Heart left ventricle (tissue), 16 donors: ENCODE measurements at regions not wholly inside any gene's neighbourhood (a gene's known extent, or its start where the extent isn't known, plus 50 kb on each side); places are given as distances from the start of the nearest gene placed in this dataset.

Experiments
- ATAC-seq, 4 donors: fragments of 200-7000 bp; cut with Tn5 transposase; one replicate each; pipeline ENCODE4 v1.9.1; 2020 to 2022; ENCODE audit warnings: moderate library complexity in 4 of 4, mild to moderate bottlenecking in 3 of 4, moderate number of reproducible peaks in 1 of 4
- DNase-seq, 5 donors: peaks; one replicate each; pipeline ENCODE4 v3.0.0-alpha.2; 2020
- H3K27ac ChIP-seq, 12 donors: fragments of 200-600 bp; sonication (generic) in 4 of 12; one replicate each; pipeline versions ENCODE4 v1.5.0 to v1.8.0; 2016 to 2022; ENCODE audit warnings: mild to moderate bottlenecking in 2 of 12
- H3K27me3 ChIP-seq, 9 donors: fragments of 200-600 bp; sonication (generic) in 2 of 9; one replicate each; pipeline versions ENCODE4 v1.5.1 to v1.8.0; 2016 to 2022; ENCODE audit warnings: mild to moderate bottlenecking in 3 of 9
- H3K36me3 ChIP-seq, 9 donors: fragments of 200-600 bp; sonication (generic) in 2 of 9; one replicate each; pipeline versions ENCODE4 v1.5.0 to v1.8.0; 2018 to 2022; ENCODE audit warnings: mild to moderate bottlenecking in 2 of 9
- H3K4me1 ChIP-seq, 12 donors: fragments of 200-600 bp; sonication (generic) in 4 of 12; one replicate each; pipeline versions ENCODE4 v1.5.0 to v1.8.0; 2016 to 2022; ENCODE audit warnings: mild to moderate bottlenecking in 3 of 12
- H3K4me3 ChIP-seq, 12 donors: fragments of 200-600 bp; sonication (generic) in 4 of 12; one replicate each; pipeline versions ENCODE4 v1.5.0 to v1.8.0; 2017 to 2022; ENCODE audit warnings: mild to moderate bottlenecking in 9 of 12, moderate library complexity in 4 of 12
- H3K9me3 ChIP-seq, 12 donors: fragments of 200-600 bp; sonication (generic) in 4 of 12; one replicate each; pipeline versions ENCODE4 v1.5.0 to v1.8.0; 2016 to 2022; ENCODE audit warnings: mild to moderate bottlenecking in 1 of 12
- POLR2A ChIP-seq, 2 donors: fragments of 450-650 bp; IDR thresholded peaks; one replicate each; pipeline ENCODE4 v1.6.1; 2017; ENCODE audit warnings: antibody characterized with exemption in 2 of 2, mild to moderate bottlenecking in 2 of 2, moderate library complexity in 2 of 2
- WGBS, 4 donors: extraction: QIAGEN DNeasy Blood & Tissue Kit in 2 of 4; methylation state at CpG; one replicate each; pipeline versions ENCODE4 v1.1.5 to v1.1.7; 2013 to 2018; 5-methylcytosine and 5-hydroxymethylcytosine counted together
- intact Hi-C, 10 donors: fragments of 100-400 bp; cut with DNase I; formaldehyde crosslinking; loops; one replicate each; pipeline versions ENCODE4 v1.11.1 to v1.14.2; 2022
- TF ChIP-seq, protein P1 (sequence below), 12 donors: fragments of 200-600 bp; sonication (generic) in 4 of 12; IDR thresholded peaks; one replicate each; pipeline versions ENCODE4 v1.5.0 to v1.8.0; 2018 to 2022; ENCODE audit warnings: antibody characterized with exemption in 12 of 12, mild to moderate bottlenecking in 5 of 12
- donor health status: ischemic (EF 13 %, LVEDD 7.1; RV severe dilation, severe dysfunction).
- donor health status: healthy with polysubstance abuse.
- donor health status: DM: no; HTN: yes; CAD: no.
- donor health status: DM: no; HTN: no; CAD: no.
- donor health status: ischemic (EF 25% LVEDD 6.9; RV normal size, moderate dysfunction).
- donor health status: ischemic (EF 25% LVEDD 5.7; RV mildly dilated, moderate dysfunction).
- donor health status: healthy.
- donor health status: DM: yes; HTN: yes; CAD: no.
- donor health status: ischemic (EF 35%, LVEDD 5.7; RV mildly dilated, moderate dysfunction).
- donor health status: nonischemic (EF 11% LVEDD 7.7; RV severe dilation, severe dysfunction).
- donor health status: DM: yes; HTN: yes; CAD: no.
- donor health status: PGD.
- donor health status: ischemic (EF 29% LVEDD 5.4; RV normal size, mild dysfunction).
- donor health status: nonischemic (EF 23%, LVEDD 6.1; RV moderate dilation, normal function).

DNA sequence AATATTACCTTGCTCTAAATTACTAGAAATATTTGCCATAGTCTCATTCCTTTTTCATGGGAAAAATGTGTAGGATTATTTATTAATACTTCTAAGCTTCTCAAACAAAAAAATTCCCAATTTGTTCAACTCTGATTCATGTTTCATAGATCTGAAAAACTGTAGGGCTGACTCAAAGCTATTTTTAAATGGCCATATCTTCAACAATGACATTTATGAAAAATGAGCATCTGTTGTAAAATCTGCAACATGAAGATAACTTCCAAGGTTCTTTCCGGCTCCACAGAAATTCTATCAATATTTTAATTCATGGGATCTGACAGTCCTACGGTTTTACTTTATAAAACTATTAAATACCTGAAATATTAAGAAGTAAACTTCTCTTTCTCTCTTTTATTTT, 192.7 kb upstream of the KCNJ16 start:
- Histone ChIP-seq H3K4me3 (no peak overlapping the region), H3K9me3 (peaks cover 0 to 3% (median 0%) of the 10 kb centered on the region in 12 donors), H3K27me3 (no peaks in the 10 kb centered on the region), H3K27ac (no peak overlapping the region), H3K36me3 (no peaks in the 10 kb centered on the region), H3K4me1 (peaks cover 0 to 3% (median 0%) of the 10 kb centered on the region in 12 donors)
- intact Hi-C loops: no loop called here
- 82 to 88% (median 87%) methylated on average over 2 of the region's 2 CpGs for WGBS, 4 donors
- DNase-seq (no peak), ATAC-seq (no peak)
- TF ChIP-seq, protein P1, sequence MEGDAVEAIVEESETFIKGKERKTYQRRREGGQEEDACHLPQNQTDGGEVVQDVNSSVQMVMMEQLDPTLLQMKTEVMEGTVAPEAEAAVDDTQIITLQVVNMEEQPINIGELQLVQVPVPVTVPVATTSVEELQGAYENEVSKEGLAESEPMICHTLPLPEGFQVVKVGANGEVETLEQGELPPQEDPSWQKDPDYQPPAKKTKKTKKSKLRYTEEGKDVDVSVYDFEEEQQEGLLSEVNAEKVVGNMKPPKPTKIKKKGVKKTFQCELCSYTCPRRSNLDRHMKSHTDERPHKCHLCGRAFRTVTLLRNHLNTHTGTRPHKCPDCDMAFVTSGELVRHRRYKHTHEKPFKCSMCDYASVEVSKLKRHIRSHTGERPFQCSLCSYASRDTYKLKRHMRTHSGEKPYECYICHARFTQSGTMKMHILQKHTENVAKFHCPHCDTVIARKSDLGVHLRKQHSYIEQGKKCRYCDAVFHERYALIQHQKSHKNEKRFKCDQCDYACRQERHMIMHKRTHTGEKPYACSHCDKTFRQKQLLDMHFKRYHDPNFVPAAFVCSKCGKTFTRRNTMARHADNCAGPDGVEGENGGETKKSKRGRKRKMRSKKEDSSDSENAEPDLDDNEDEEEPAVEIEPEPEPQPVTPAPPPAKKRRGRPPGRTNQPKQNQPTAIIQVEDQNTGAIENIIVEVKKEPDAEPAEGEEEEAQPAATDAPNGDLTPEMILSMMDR (IDR thresholded peaks at IDR 0.05): no peak
- TF ChIP-seq POLR2A (IDR thresholded peaks at IDR 0.05): no peak

DNA sequence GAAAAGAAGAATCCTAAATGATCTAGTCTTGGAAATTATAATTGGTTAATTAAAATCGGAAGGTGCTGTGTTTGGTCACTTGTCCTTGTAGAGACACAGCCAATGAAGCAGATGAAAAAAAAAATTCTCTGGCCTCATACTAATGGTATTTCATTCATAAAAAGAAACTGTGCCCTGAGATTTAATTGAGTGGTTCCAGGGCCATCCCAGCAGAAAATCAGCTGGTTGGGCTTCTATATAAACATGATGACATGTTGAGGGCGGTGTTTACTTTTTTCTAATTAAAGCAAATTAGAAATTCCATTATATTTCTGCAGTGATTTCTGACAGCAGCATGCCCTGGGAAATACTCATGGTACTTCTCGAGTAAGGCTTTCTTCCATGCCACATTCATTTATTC, 191.9 kb upstream of the KCNJ16 start:
- Histone ChIP-seq H3K4me3 (no peak overlapping the region), H3K9me3 (peaks cover 0 to 3% (median 0%) of the 10 kb centered on the region in 12 donors), H3K4me1 (peaks cover 0 to 3% (median 0%) of the 10 kb centered on the region in 12 donors), H3K27me3 (no peaks in the 10 kb centered on the region), H3K27ac (no peak overlapping the region), H3K36me3 (no peaks in the 10 kb centered on the region)
- WGBS, 4 donors: 75 to 89% (median 80%) methylated on average over 3 of the region's 3 CpGs
- TF ChIP-seq, protein P1 (IDR thresholded peaks at IDR 0.05): no peak
- no peak for TF ChIP-seq POLR2A (IDR thresholded peaks at IDR 0.05)
- no peak for ATAC-seq
- intact Hi-C loops: no loop called here
- no peak for DNase-seq

DNA sequence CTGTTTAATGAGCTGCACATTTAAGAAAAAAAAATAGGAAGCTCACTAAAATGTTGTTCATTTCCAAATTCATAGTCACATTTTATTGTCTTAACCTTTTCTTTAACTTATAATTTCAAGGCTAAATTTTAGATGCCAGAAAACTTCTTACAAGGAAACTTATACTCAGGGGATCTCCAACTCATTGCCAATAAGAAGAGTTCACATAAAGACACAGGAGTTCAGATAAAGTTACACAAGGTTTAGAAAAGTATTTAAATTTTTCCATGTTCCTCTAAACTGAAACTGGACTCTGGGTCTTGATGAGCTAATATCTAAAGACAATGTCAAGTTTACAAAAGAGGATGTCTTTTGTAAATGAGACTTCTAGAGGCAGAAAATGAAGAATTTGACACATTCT, 190.7 kb upstream of the KCNJ16 start:
- intact Hi-C loops: no loop called here
- ATAC-seq: no peak
- Histone ChIP-seq H3K4me3 (no peak overlapping the region), H3K27me3 (no peaks in the 10 kb centered on the region), H3K4me1 (peaks cover 0 to 3% (median 0%) of the 10 kb centered on the region in 12 donors), H3K36me3 (no peaks in the 10 kb centered on the region), H3K27ac (no peak overlapping the region), H3K9me3 (no peaks in the 10 kb centered on the region)
- TF ChIP-seq POLR2A (IDR thresholded peaks at IDR 0.05): no peak
- TF ChIP-seq, protein P1 (IDR thresholded peaks at IDR 0.05): no peak
- no peak for DNase-seq

DNA sequence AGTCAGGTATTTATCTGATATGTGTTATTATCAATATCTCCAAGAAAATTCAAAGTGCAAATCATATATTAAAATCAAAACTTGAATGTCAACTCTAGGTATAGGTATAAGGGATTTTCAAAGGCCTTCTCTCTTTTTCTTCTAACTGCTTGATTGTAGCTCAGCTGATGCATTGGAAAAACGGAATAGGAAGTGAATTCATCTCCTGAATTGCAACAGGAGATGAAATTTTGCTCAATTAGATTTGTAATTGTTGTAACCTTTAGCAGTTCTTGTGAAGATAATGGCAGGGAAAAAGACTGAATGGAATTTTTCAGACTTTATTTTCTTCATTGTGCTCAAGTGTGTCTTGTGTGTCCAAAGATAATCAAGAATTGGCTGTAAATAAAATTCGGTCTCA, 190.2 kb upstream of the KCNJ16 start:
- Histone ChIP-seq H3K9me3 (no peaks in the 10 kb centered on the region), H3K4me3 (no peak overlapping the region), H3K27me3 (no peaks in the 10 kb centered on the region), H3K4me1 (peaks cover 0 to 3% (median 0%) of the 10 kb centered on the region in 12 donors), H3K27ac (no peak overlapping the region), H3K36me3 (no peaks in the 10 kb centered on the region)
- intact Hi-C loops: no loop called here
- 25 to 76% (median 60%) methylated on average over 2 of the region's 2 CpGs for WGBS, 4 donors
- ATAC-seq (no peak), DNase-seq (no peak)
- TF ChIP-seq, protein P1 (IDR thresholded peaks at IDR 0.05): no peak
- TF ChIP-seq POLR2A (IDR thresholded peaks at IDR 0.05): no peak
